KMS-11 (cell line): ENCODE measurements at regions not wholly inside any gene's neighbourhood (a gene's known extent, or its start where the extent isn't known, plus 50 kb on each side); places are given as distances from the start of the nearest gene placed in this dataset.

Experiments
- H2AFZ ChIP-seq: fragments of 200-600 bp; sonication (generic); 2 replicates; pipeline ENCODE4 v1.6.1; 2016; ENCODE audit warnings: antibody characterized with exemption, mixed run types, low read depth
- H3K27ac ChIP-seq: fragments of 200-600 bp; sonication (generic); 2 replicates; pipeline ENCODE4 v1.6.1; 2016; ENCODE audit warnings: mild to moderate bottlenecking, mixed run types
- H3K27me3 ChIP-seq: fragments of 200-600 bp; sonication (generic); 2 replicates; pipeline ENCODE4 v1.6.1; 2017; ENCODE audit warnings: mild to moderate bottlenecking, low read depth, mixed run types, moderate library complexity; ENCODE audit not compliant: insufficient read depth
- H3K36me3 ChIP-seq: fragments of 200-600 bp; sonication (generic); 2 replicates; pipeline ENCODE4 v1.6.1; 2017; ENCODE audit warnings: mild to moderate bottlenecking, mixed run types; ENCODE audit not compliant: insufficient read depth
- H3K4me1 ChIP-seq: fragments of 200-600 bp; sonication (generic); 2 replicates; pipeline ENCODE4 v1.6.1; 2016; ENCODE audit warnings: mild to moderate bottlenecking, low read depth, mixed run types; ENCODE audit not compliant: poor library complexity, severe bottlenecking
- H3K4me2 ChIP-seq: fragments of 200-600 bp; sonication (generic); 2 replicates; pipeline ENCODE4 v1.7.0; 2016; ENCODE audit warnings: mild to moderate bottlenecking, mixed run types
- H3K4me3 ChIP-seq: fragments of 200-600 bp; sonication (generic); IDR thresholded peaks from 2 replicates; pipeline ENCODE4 v1.6.1; 2017; ENCODE audit warnings: low read depth, low read length, mixed read lengths; ENCODE audit not compliant: insufficient read depth
- H3K79me2 ChIP-seq: fragments of 200-600 bp; sonication (generic); 2 replicates; pipeline ENCODE4 v1.6.1; 2016; ENCODE audit warnings: low read depth, mixed run types; ENCODE audit not compliant: insufficient read depth
- H3K9ac ChIP-seq: fragments of 200-600 bp; sonication (generic); 2 replicates; pipeline ENCODE4 v1.6.1; 2016; ENCODE audit warnings: mild to moderate bottlenecking, mixed run types
- H4K20me1 ChIP-seq: fragments of 200-600 bp; sonication (generic); 2 replicates; pipeline ENCODE4 v1.6.1; 2016; ENCODE audit warnings: mild to moderate bottlenecking, mixed run types; ENCODE audit not compliant: insufficient read depth
- CTCF ChIP-seq: fragments of 200-600 bp; sonication (generic); conservative IDR thresholded peaks from 2 replicates; pipeline ENCODE4 v1.6.1; 2017; ENCODE audit warnings: low read depth, mild to moderate bottlenecking, antibody characterized with exemption, low read length, moderate library complexity, mixed read lengths

DNA sequence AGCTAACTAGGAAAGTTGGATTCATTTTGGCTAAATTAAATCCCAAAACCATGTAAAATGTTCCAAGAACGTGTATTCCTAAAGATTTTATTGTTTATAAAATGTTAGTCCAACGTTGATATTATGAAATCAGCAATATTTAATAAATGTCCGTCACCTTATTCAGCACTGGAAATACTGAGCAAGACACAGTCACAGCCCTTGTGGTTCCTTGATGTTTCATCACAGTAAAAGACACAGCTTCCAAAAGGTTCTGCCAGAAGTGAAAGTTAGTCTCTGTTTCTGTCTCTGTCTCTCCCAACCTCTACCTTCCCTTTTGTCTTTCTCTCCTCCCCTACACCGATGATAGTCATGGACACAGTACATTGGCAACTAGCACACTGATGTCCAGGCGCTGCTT lies 82.2 kb upstream of the BOC start:
- no peak for TF ChIP-seq CTCF
- Histone ChIP-seq H3K79me2 (no peaks in the 10 kb centered on the region), H3K4me3 (no peak overlapping the region), H3K27me3 (no peaks in the 10 kb centered on the region), H3K4me1 (no peaks in the 10 kb centered on the region), H4K20me1 (no peaks in the 10 kb centered on the region), H2AFZ (no peak overlapping the region), H3K36me3 (no peaks in the 10 kb centered on the region), H3K4me2 (no peak overlapping the region), H3K27ac (no peak overlapping the region), H3K9ac (no peak overlapping the region)

GRCh38 chr3:113132571-113132996 lies 78.8 kb upstream of the BOC start:
- TF ChIP-seq CTCF, result no peak
- Histone ChIP-seq H3K79me2 (no peaks in the 10 kb centered on the region), H3K9ac (no peak overlapping the region), H3K4me1 (no peaks in the 10 kb centered on the region), H3K4me3 (no peak overlapping the region), H2AFZ (no peak overlapping the region), H3K27me3 (no peaks in the 10 kb centered on the region), H4K20me1 (no peaks in the 10 kb centered on the region), H3K4me2 (no peak overlapping the region), H3K36me3 (no peaks in the 10 kb centered on the region), H3K27ac (no peak overlapping the region)

DNA sequence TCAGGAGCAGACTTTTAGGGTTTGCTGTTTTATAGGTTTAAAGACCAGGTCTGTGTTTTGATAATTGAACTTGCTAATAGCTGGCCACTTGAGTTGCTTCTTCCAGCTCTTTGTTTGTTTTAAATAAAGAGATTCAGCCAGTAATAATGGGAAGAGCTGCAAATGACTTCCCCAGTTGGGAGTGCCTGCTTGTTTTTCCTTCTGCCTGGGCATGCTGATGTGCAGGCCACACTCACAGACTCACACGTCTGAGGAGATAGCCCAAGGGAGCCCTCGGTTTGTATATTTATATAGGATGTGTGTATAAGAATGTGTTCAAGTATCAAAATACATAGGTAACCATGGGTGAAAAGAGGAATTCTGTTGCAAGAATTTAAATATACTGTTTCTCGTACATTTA lies 78.2 kb upstream of the BOC start:
- H2AFZ ChIP-seq, result no peak overlapping the region
- H3K4me2 ChIP-seq, result no peak overlapping the region
- H3K79me2 ChIP-seq, result no peaks in the 10 kb centered on the region
- H3K9ac ChIP-seq, result no peak overlapping the region
- no peak overlapping the region for H3K4me3 ChIP-seq
- TF ChIP-seq CTCF, result no peak
- H3K27ac ChIP-seq, result no peak overlapping the region
- no peaks in the 10 kb centered on the region for H3K36me3 ChIP-seq
- no peaks in the 10 kb centered on the region for H4K20me1 ChIP-seq
- no peaks in the 10 kb centered on the region for H3K27me3 ChIP-seq
- no peaks in the 10 kb centered on the region for H3K4me1 ChIP-seq

DNA sequence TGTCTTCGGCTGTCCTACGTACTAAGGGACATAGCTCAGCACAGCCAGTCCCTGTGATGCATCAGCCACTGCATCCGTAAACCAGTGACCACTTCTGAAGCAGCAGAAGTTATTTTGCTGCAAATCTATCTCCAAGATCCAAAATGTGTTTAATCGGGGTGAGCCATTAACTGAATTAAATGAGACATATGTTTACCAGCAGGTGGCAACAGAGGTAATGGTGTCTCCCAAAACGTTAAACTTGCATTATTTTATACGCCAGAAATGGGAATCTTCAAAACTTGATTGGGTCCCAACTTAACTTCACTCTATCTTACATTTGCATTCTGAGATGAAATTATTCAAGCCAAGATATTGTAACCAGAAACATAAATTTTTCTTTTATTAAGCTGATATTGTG lies 75.3 kb upstream of the BOC start:
- TF ChIP-seq CTCF, result peak; percentile 39
- Histone ChIP-seq H3K79me2 (no peaks in the 10 kb centered on the region), H3K4me3 (no peak overlapping the region), H3K4me1 (no peaks in the 10 kb centered on the region), H3K9ac (no peak overlapping the region), H4K20me1 (no peaks in the 10 kb centered on the region), H2AFZ (no peak overlapping the region), H3K27me3 (no peaks in the 10 kb centered on the region), H3K27ac (no peak overlapping the region), H3K36me3 (no peaks in the 10 kb centered on the region), H3K4me2 (no peak overlapping the region)

- TF ChIP-seq CTCF, result no peak
- H3K4me3 ChIP-seq, result no peak overlapping the region
- no peaks in the 10 kb centered on the region for H3K79me2 ChIP-seq
- H3K27me3 ChIP-seq, result no peaks in the 10 kb centered on the region
- no peak overlapping the region for H2AFZ ChIP-seq
- H4K20me1 ChIP-seq, result no peaks in the 10 kb centered on the region
- no peak overlapping the region for H3K4me2 ChIP-seq
- H3K27ac ChIP-seq, result no peak overlapping the region
- H3K36me3 ChIP-seq, result no peaks in the 10 kb centered on the region
- no peaks in the 10 kb centered on the region for H3K4me1 ChIP-seq
- no peak overlapping the region for H3K9ac ChIP-seq
These were observed 74.8 kb upstream of the BOC start for GRCh38 chr3:113136544-113136943.
